ENCODE measurements at regions not wholly inside any gene's neighbourhood (a gene's known extent, or its start where the extent isn't known, plus 50 kb on each side); places are given as distances from the start of the nearest gene placed in this dataset.

DNA sequence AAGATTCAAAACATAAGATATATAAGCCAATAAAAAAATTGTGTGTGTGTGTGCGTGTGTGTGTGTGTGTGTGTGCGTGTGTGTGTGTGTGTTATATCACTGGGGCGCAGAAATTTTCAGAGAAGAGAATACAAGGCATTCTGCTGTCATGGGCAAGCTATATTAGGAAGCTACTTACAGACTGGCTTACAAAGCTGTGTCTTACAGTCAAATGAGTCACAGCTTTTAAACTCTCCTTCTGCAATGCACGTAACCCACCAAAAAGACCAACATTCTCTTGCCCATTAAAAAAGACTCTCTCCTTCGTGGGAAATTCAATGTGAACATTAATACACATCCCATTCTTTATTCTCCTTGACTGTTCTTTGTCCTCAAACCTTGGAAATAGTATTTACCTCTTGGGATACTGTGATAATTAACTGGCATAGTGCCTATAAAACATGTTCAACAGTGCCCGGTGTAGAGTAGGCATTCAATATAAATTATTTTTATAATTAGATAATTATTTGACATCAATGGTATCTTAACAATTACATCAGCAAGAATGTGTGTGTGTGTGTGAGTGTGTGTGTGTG lies 860.4 kb upstream of the SOX9 start:
- no peaks in the 10 kb centered on the region for H3K27me3 Mint-ChIP-seq (ENCODE audit: low read depth)
- no peak for DNase-seq (ENCODE audit: low spot score)
- H3K4me3 Mint-ChIP-seq: no peak overlapping the region
- TF ChIP-seq KAT7 (CRISPR knock-in tag; IDR thresholded peaks at IDR 0.05; ENCODE audit: borderline replicate concordance) (no peak), E2F5 (CRISPR knock-in tag; IDR thresholded peaks at IDR 0.05) (no peak), SMAD3 (CRISPR knock-in tag; IDR thresholded peaks at IDR 0.05; ENCODE audit: borderline replicate concordance) (no peak), FOXJ3 (CRISPR knock-in tag; IDR thresholded peaks at IDR 0.05; ENCODE audit: borderline replicate concordance) (no peak), ELF4 (CRISPR knock-in tag; IDR thresholded peaks at IDR 0.05; ENCODE audit: low read depth) (no peak), ZNF671 (CRISPR knock-in tag; IDR thresholded peaks at IDR 0.05) (no peak), ZNF138 (CRISPR knock-in tag; conservative IDR thresholded peaks at IDR 0.05) (no peak), IRF2 (CRISPR knock-in tag; IDR thresholded peaks at IDR 0.05; ENCODE audit: borderline replicate concordance, low read depth) (no peak), ZNF416 (CRISPR knock-in tag; IDR thresholded peaks at IDR 0.05) (no peak), ZNF423 (CRISPR knock-in tag; IDR thresholded peaks at IDR 0.05) (no peak)
- TF ChIP-seq, protein P1, sequence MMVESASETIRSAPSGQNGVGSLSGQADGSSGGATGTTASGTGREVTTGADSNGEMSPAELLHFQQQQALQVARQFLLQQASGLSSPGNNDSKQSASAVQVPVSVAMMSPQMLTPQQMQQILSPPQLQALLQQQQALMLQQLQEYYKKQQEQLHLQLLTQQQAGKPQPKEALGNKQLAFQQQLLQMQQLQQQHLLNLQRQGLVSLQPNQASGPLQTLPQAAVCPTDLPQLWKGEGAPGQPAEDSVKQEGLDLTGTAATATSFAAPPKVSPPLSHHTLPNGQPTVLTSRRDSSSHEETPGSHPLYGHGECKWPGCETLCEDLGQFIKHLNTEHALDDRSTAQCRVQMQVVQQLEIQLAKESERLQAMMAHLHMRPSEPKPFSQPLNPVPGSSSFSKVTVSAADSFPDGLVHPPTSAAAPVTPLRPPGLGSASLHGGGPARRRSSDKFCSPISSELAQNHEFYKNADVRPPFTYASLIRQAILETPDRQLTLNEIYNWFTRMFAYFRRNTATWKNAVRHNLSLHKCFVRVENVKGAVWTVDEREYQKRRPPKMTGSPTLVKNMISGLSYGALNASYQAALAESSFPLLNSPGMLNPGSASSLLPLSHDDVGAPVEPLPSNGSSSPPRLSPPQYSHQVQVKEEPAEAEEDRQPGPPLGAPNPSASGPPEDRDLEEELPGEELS (CRISPR knock-in tag; IDR thresholded peaks at IDR 0.05): no peak
- TF ChIP-seq, protein P2, sequence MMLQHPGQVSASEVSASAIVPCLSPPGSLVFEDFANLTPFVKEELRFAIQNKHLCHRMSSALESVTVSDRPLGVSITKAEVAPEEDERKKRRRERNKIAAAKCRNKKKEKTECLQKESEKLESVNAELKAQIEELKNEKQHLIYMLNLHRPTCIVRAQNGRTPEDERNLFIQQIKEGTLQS (CRISPR knock-in tag; conservative IDR thresholded peaks at IDR 0.05): no peak
- TF ChIP-seq, protein P3, sequence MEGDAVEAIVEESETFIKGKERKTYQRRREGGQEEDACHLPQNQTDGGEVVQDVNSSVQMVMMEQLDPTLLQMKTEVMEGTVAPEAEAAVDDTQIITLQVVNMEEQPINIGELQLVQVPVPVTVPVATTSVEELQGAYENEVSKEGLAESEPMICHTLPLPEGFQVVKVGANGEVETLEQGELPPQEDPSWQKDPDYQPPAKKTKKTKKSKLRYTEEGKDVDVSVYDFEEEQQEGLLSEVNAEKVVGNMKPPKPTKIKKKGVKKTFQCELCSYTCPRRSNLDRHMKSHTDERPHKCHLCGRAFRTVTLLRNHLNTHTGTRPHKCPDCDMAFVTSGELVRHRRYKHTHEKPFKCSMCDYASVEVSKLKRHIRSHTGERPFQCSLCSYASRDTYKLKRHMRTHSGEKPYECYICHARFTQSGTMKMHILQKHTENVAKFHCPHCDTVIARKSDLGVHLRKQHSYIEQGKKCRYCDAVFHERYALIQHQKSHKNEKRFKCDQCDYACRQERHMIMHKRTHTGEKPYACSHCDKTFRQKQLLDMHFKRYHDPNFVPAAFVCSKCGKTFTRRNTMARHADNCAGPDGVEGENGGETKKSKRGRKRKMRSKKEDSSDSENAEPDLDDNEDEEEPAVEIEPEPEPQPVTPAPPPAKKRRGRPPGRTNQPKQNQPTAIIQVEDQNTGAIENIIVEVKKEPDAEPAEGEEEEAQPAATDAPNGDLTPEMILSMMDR (IDR thresholded peaks at IDR 0.05): no peak
- no peak for ATAC-seq
- H3K27ac Mint-ChIP-seq: no peak overlapping the region
- ChIA-PET POLR2A (no interaction called here), CTCF (no interaction called here)
- peaks cover 2% of the 10 kb centered on the region for H3K36me3 Mint-ChIP-seq
- H3K4me1 Mint-ChIP-seq: no peaks in the 10 kb centered on the region; the same call in 1 of the 2 replicates
- H3K9me3 Mint-ChIP-seq: peaks cover 9% of the 10 kb centered on the region

GRCh38 chr17:71262586-71262985 lies 858.2 kb upstream of the SOX9 start:
- ChIA-PET CTCF (no interaction called here), POLR2A (interaction anchor here (0.7 kb wide), 1 partner anchor 1168 kb away, joined by 3 read pairs; no protein-coding TSS in a partner anchor)
- no peak for ATAC-seq
- Mint-ChIP-seq H3K36me3 (peaks cover 21% of the 10 kb centered on the region), H3K9me3 (peaks cover 30% of the 10 kb centered on the region), H3K27me3 (ENCODE audit: low read depth) (no peaks in the 10 kb centered on the region), H3K27ac (no peak overlapping the region), H3K4me3 (no peak overlapping the region), H3K4me1 (no peaks in the 10 kb centered on the region)
- DNase-seq (ENCODE audit: low spot score): no peak
- TF ChIP-seq, protein P4, sequence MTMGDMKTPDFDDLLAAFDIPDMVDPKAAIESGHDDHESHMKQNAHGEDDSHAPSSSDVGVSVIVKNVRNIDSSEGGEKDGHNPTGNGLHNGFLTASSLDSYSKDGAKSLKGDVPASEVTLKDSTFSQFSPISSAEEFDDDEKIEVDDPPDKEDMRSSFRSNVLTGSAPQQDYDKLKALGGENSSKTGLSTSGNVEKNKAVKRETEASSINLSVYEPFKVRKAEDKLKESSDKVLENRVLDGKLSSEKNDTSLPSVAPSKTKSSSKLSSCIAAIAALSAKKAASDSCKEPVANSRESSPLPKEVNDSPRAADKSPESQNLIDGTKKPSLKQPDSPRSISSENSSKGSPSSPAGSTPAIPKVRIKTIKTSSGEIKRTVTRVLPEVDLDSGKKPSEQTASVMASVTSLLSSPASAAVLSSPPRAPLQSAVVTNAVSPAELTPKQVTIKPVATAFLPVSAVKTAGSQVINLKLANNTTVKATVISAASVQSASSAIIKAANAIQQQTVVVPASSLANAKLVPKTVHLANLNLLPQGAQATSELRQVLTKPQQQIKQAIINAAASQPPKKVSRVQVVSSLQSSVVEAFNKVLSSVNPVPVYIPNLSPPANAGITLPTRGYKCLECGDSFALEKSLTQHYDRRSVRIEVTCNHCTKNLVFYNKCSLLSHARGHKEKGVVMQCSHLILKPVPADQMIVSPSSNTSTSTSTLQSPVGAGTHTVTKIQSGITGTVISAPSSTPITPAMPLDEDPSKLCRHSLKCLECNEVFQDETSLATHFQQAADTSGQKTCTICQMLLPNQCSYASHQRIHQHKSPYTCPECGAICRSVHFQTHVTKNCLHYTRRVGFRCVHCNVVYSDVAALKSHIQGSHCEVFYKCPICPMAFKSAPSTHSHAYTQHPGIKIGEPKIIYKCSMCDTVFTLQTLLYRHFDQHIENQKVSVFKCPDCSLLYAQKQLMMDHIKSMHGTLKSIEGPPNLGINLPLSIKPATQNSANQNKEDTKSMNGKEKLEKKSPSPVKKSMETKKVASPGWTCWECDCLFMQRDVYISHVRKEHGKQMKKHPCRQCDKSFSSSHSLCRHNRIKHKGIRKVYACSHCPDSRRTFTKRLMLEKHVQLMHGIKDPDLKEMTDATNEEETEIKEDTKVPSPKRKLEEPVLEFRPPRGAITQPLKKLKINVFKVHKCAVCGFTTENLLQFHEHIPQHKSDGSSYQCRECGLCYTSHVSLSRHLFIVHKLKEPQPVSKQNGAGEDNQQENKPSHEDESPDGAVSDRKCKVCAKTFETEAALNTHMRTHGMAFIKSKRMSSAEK (CRISPR knock-in tag; IDR thresholded peaks at IDR 0.05; ENCODE audit: borderline replicate concordance): no peak
- TF ChIP-seq E2F1 (CRISPR knock-in tag; IDR thresholded peaks at IDR 0.05) (no peak), TEAD4 (CRISPR knock-in tag; IDR thresholded peaks at IDR 0.05) (no peak), TP53 (CRISPR knock-in tag; IDR thresholded peaks at IDR 0.05) (no peak), ERG (CRISPR knock-in tag; IDR thresholded peaks at IDR 0.05) (no peak), CBFB (CRISPR knock-in tag; IDR thresholded peaks at IDR 0.05; ENCODE audit: low read depth) (no peak), NR2C2 (CRISPR knock-in tag; IDR thresholded peaks at IDR 0.05) (no peak), MYBL2 (CRISPR knock-in tag; IDR thresholded peaks at IDR 0.05) (no peak)
